ENCODE measurements at regions not wholly inside any gene's neighbourhood (a gene's known extent, or its start where the extent isn't known, plus 50 kb on each side); places are given as distances from the start of the nearest gene placed in this dataset.

GRCh38 chr2:150809103-150809502 is 321.6 kb upstream of the RND3 start:
- H3K4me3 Mint-ChIP-seq = no peak overlapping the region
- no peak for DNase-seq (ENCODE audit: low spot score)
- Histone ChIP-seq H3K4me3 (no peak overlapping the region), H3F3A (ENCODE audit: low read depth) (no peaks in the 10 kb centered on the region), H3K4me2 (no peak overlapping the region), H3K79me2 (ENCODE audit: low read depth) (no peaks in the 10 kb centered on the region), H3K27ac (no peak overlapping the region), H3K36me3 (no peaks in the 10 kb centered on the region), H2AFZ (replicated peaks) (peak overlapping the region; percentile 39), H3K9me3 (ENCODE audit: low read depth) (no peaks in the 10 kb centered on the region), H3K27me3 (no peaks in the 10 kb centered on the region), H3K9ac (no peak overlapping the region), H4K20me1 (ENCODE audit: low read depth) (no peaks in the 10 kb centered on the region), H3K4me1 (no peaks in the 10 kb centered on the region)
- H3K4me1 Mint-ChIP-seq = peaks cover 3% of the 10 kb centered on the region
- H3K9me3 Mint-ChIP-seq = no peaks in the 10 kb centered on the region
- no peak overlapping the region for H3K27ac Mint-ChIP-seq
- no peak for TF ChIP-seq EZH2phosphoT487 (IDR thresholded peaks at IDR 0.05)
- no peak for TF ChIP-seq EZH2 (IDR thresholded peaks at IDR 0.05)
- no peak for TF ChIP-seq CTCF (IDR thresholded peaks at IDR 0.05)
- no peaks in the 10 kb centered on the region for H3K36me3 Mint-ChIP-seq
- peaks cover 2% of the 10 kb centered on the region for H3K27me3 Mint-ChIP-seq (ENCODE audit: insufficient read depth, low read depth)

- no peaks in the 10 kb centered on the region for H3K27me3 ChIP-seq
Observed at GRCh38 chr2:150806336-150806735, 318.9 kb upstream of the RND3 start.

GRCh38 chr2:150803689-150804398 is 316.4 kb upstream of the RND3 start:
- H3K36me3 Mint-ChIP-seq = no peaks in the 10 kb centered on the region

More at GRCh38 chr2:150806336-150806735, 318.9 kb upstream of the RND3 start:
- H4K20me1 ChIP-seq (ENCODE audit: low read depth) = no peaks in the 10 kb centered on the region
- no peaks in the 10 kb centered on the region for H3K36me3 Mint-ChIP-seq
- no peaks in the 10 kb centered on the region for H3K9me3 ChIP-seq (ENCODE audit: low read depth)
- H3K4me1 Mint-ChIP-seq = peaks cover 5% of the 10 kb centered on the region
- H2AFZ ChIP-seq (replicated peaks) = no peak overlapping the region
- no peaks in the 10 kb centered on the region for H3K9me3 Mint-ChIP-seq
- no peak overlapping the region for H3K4me2 ChIP-seq
- no peaks in the 10 kb centered on the region for H3K36me3 ChIP-seq
- H3K27ac Mint-ChIP-seq = no peak overlapping the region
- H3K27ac ChIP-seq = no peak overlapping the region
- no peak overlapping the region for H3K4me3 ChIP-seq
- TF ChIP-seq CTCF (IDR thresholded peaks at IDR 0.05) (no peak), EZH2 (IDR thresholded peaks at IDR 0.05) (no peak), EZH2phosphoT487 (IDR thresholded peaks at IDR 0.05) (no peak)
- no peak overlapping the region for H3K9ac ChIP-seq
- H3F3A ChIP-seq (ENCODE audit: low read depth) = no peaks in the 10 kb centered on the region
- no peak overlapping the region for H3K4me3 Mint-ChIP-seq
- H3K4me1 ChIP-seq = no peaks in the 10 kb centered on the region
- peaks cover 2% of the 10 kb centered on the region for H3K27me3 Mint-ChIP-seq (ENCODE audit: insufficient read depth, low read depth)
- no peak for DNase-seq (ENCODE audit: low spot score)
- H3K79me2 ChIP-seq (ENCODE audit: low read depth) = no peaks in the 10 kb centered on the region

More at GRCh38 chr2:150803689-150804398, 316.4 kb upstream of the RND3 start:
- H3K27me3 Mint-ChIP-seq (ENCODE audit: insufficient read depth, low read depth) = peaks cover 2% of the 10 kb centered on the region
- no peaks in the 10 kb centered on the region for H3K9me3 ChIP-seq (ENCODE audit: low read depth)
- no peak overlapping the region for H3K4me3 Mint-ChIP-seq
- no peaks in the 10 kb centered on the region for H3K27me3 ChIP-seq
- H3K27ac ChIP-seq = no peak overlapping the region
- no peaks in the 10 kb centered on the region for H4K20me1 ChIP-seq (ENCODE audit: low read depth)
- no peak overlapping the region for H2AFZ ChIP-seq (replicated peaks)
- H3K27ac Mint-ChIP-seq = no peak overlapping the region
- no peak for DNase-seq (ENCODE audit: low spot score)
- H3K79me2 ChIP-seq (ENCODE audit: low read depth) = no peaks in the 10 kb centered on the region
- H3K4me1 ChIP-seq = no peaks in the 10 kb centered on the region
- no peak overlapping the region for H3K4me2 ChIP-seq
- no peaks in the 10 kb centered on the region for H3K9me3 Mint-ChIP-seq
- H3K4me1 Mint-ChIP-seq = peaks cover 5% of the 10 kb centered on the region
- no peak for TF ChIP-seq EZH2phosphoT487 (IDR thresholded peaks at IDR 0.05)
- TF ChIP-seq EZH2 (IDR thresholded peaks at IDR 0.05) = no peak
- peak; percentile 7 for TF ChIP-seq CTCF (IDR thresholded peaks at IDR 0.05)
- H3K4me3 ChIP-seq = no peak overlapping the region
- H3K9ac ChIP-seq = no peak overlapping the region
- no peaks in the 10 kb centered on the region for H3F3A ChIP-seq (ENCODE audit: low read depth)
- no peaks in the 10 kb centered on the region for H3K36me3 ChIP-seq
